Thoracic aorta (tissue), 2 donors: ENCODE measurements at regions not wholly inside any gene's neighbourhood (a gene's known extent, or its start where the extent isn't known, plus 50 kb on each side); places are given as distances from the start of the nearest gene placed in this dataset.

Experiments
- ATAC-seq: fragments of 150-250 bp; one replicate; pipeline ENCODE4 v1.8.0; 2017; ENCODE audit warnings: low read depth; ENCODE audit not compliant: insufficient number of reproducible peaks, low FRiP score
- DNase-seq: peaks from one replicate; pipeline ENCODE4 v3.0.0-alpha.2; 2020; ENCODE audit warnings: low spot score
- H3K27ac ChIP-seq, 2 donors: fragments of 200-600 bp; sonication (generic); 1 replicate in 1 of 2; 2 replicates in 1 of 2; pipeline ENCODE4 v1.5.1; 2016; ENCODE audit warnings: mild to moderate bottlenecking in 2 of 2, moderate library complexity in 2 of 2
- H3K27me3 ChIP-seq: fragments of 200-600 bp; sonication (generic); replicated peaks from 2 replicates; pipeline ENCODE4 v1.6.0; 2016; ENCODE audit warnings: mild to moderate bottlenecking; ENCODE audit not compliant: insufficient read depth
- H3K36me3 ChIP-seq: fragments of 200-600 bp; sonication (generic); one replicate; pipeline ENCODE4 v1.5.1; 2016
- H3K4me1 ChIP-seq, 2 donors: fragments of 200-600 bp; sonication (generic); 1 replicate in 1 of 2; 2 replicates in 1 of 2; pipeline versions ENCODE4 v1.5.1 to v1.6.0; 2016; ENCODE audit warnings: low read depth in 2 of 2, mild to moderate bottlenecking in 1 of 2; ENCODE audit not compliant: control insufficient read depth in 1 of 2
- H3K4me3 ChIP-seq: fragments of 200-600 bp; sonication (generic); 2 replicates; pipeline ENCODE4 v1.5.1; 2016; ENCODE audit warnings: mild to moderate bottlenecking
- H3K9me3 ChIP-seq: fragments of 200-600 bp; sonication (generic); 2 replicates; pipeline ENCODE4 v1.5.1; 2016
- CTCF ChIP-seq: fragments of 200-600 bp; sonication (generic); IDR thresholded peaks from one replicate; pipeline ENCODE4 v1.5.1; 2019; ENCODE audit warnings: antibody characterized with exemption

- TF ChIP-seq CTCF: no peak
- no peak for ATAC-seq
- Histone ChIP-seq H3K36me3 (no peaks in the 10 kb centered on the region), H3K27me3 (no peaks in the 10 kb centered on the region), H3K9me3 (peaks cover 4% of the 10 kb centered on the region), H3K4me3 (no peak overlapping the region), H3K4me1 (no peaks in the 10 kb centered on the region), H3K27ac (no peak overlapping the region)
- DNase-seq: no peak
These were observed 183.7 kb upstream of the LSM14A start for GRCh38 chr19:33988601-33989000.

DNA sequence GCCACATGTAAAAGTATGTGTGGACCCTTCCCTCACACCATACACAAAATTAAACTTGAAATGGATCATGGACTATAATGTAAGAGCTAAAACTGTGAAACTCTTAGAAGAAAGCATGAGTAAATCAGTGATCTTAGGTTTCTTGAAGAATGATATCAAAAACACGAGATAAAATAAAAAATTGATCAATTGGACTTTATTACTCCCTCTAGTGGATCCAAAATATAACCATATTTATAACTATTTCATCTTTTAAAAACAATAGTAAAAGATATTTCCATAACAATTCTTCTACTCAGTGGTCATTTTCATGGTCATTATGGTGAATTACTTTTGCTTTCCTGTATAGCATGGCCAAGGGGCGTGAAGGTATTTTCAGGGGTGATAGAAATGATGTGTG lies 174.6 kb upstream of the LSM14A start:
- TF ChIP-seq CTCF: no peak
- ATAC-seq (no peak), DNase-seq (no peak)
- H3K4me1 ChIP-seq: no peaks in the 10 kb centered on the region
- H3K27ac ChIP-seq: no peak overlapping the region
- no peaks in the 10 kb centered on the region for H3K27me3 ChIP-seq
- H3K9me3 ChIP-seq: no peaks in the 10 kb centered on the region
- no peak overlapping the region for H3K4me3 ChIP-seq
- no peaks in the 10 kb centered on the region for H3K36me3 ChIP-seq

- no peaks in the 10 kb centered on the region for H3K9me3 ChIP-seq
- TF ChIP-seq CTCF: no peak
- no peaks in the 10 kb centered on the region for H3K36me3 ChIP-seq
- no peak overlapping the region for H3K4me3 ChIP-seq
- no peak overlapping the region for H3K27ac ChIP-seq
- no peaks in the 10 kb centered on the region for H3K4me1 ChIP-seq
- DNase-seq (no peak), ATAC-seq (no peak)
- H3K27me3 ChIP-seq: no peaks in the 10 kb centered on the region
These were observed 174.0 kb upstream of the LSM14A start for GRCh38 chr19:33998302-33998701.

GRCh38 chr19:33998739-33999345 lies 173.5 kb upstream of the LSM14A start:
- H3K4me1 ChIP-seq: no peaks in the 10 kb centered on the region
- ATAC-seq (no peak), DNase-seq (no peak)
- no peak overlapping the region for H3K4me3 ChIP-seq
- no peak for TF ChIP-seq CTCF
- no peaks in the 10 kb centered on the region for H3K36me3 ChIP-seq
- no peaks in the 10 kb centered on the region for H3K27me3 ChIP-seq
- H3K27ac ChIP-seq: no peak overlapping the region
- H3K9me3 ChIP-seq: no peaks in the 10 kb centered on the region

DNA sequence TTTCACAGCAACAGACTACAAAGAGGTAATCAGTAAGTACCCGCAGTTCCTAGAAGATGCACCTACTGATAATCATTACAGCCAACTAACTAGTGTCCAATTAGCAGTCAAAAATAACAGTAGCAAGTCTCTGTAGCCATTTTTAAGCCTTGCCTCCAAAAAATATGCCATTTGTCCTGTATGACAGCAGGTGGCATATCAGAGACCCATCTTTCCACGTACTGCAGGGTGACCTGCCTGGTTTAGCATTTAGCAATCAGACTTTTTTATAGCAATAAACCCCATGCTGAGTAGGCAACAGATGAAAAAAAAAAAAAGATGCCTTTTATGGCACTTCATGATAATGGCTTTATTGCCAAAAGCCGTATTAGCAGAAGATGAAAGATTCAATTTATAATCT lies 155.3 kb upstream of the LSM14A start:
- Histone ChIP-seq H3K27ac (no peak overlapping the region), H3K36me3 (no peaks in the 10 kb centered on the region), H3K9me3 (no peaks in the 10 kb centered on the region), H3K4me3 (no peak overlapping the region), H3K4me1 (no peaks in the 10 kb centered on the region), H3K27me3 (no peaks in the 10 kb centered on the region)
- no peak for TF ChIP-seq CTCF
- DNase-seq (no peak), ATAC-seq (no peak)
